22Rv1 (cell line): ENCODE measurements at regions not wholly inside any gene's neighbourhood (a gene's known extent, or its start where the extent isn't known, plus 50 kb on each side); places are given as distances from the start of the nearest gene placed in this dataset.

Experiments
- CTCF ChIP-seq: fragments of 450-650 bp; IDR thresholded peaks from 2 replicates; pipeline ENCODE4 v1.5.1; 2017; ENCODE audit warnings: mild to moderate bottlenecking
- ZFX ChIP-seq: fragments of 450-650 bp; IDR thresholded peaks from 2 replicates; pipeline ENCODE4 v1.6.1; 2017; ENCODE audit warnings: antibody characterized with exemption, borderline replicate concordance

- no peak for TF ChIP-seq CTCF
- TF ChIP-seq ZFX: no peak
Observed at GRCh38 chr18:55089610-55090009, 130.3 kb upstream of the CCDC68 start.
